ENCODE measurements at regions not wholly inside any gene's neighbourhood (a gene's known extent, or its start where the extent isn't known, plus 50 kb on each side); places are given as distances from the start of the nearest gene placed in this dataset.

- DNase-seq, result no peak
These were observed 115.4 kb downstream of the RIPK4 start for GRCh38 chr21:41651406-41651805.

- DNase-seq, result no peak
These were observed 116.2 kb downstream of the RIPK4 start for GRCh38 chr21:41650526-41651145.

DNA sequence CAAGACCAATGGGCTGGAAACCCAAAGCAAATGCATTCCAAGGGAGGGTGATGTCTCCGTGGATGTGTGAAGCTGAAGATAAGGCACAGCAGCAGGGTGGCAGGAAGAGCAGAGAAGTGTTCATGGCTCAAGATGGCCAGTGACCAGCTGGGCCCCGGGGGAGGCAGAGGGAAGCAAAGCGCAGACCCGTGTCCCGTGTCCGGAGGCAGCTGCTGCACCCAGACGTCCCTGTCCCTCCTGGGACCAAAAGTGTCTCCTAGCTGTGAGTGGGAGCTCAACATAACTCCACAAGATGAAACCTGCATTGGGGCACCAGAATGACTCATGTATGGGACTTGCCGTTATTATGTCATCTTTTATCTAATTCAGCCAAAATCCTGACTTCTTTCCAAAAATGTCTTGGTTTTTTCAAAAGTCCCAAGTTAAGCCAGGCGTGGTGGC is 118.2 kb downstream of the RIPK4 start:
- DNase-seq, result no peak

GRCh38 chr21:41647806-41648561 is 118.9 kb downstream of the RIPK4 start:
- DNase-seq, result no peak

DNA sequence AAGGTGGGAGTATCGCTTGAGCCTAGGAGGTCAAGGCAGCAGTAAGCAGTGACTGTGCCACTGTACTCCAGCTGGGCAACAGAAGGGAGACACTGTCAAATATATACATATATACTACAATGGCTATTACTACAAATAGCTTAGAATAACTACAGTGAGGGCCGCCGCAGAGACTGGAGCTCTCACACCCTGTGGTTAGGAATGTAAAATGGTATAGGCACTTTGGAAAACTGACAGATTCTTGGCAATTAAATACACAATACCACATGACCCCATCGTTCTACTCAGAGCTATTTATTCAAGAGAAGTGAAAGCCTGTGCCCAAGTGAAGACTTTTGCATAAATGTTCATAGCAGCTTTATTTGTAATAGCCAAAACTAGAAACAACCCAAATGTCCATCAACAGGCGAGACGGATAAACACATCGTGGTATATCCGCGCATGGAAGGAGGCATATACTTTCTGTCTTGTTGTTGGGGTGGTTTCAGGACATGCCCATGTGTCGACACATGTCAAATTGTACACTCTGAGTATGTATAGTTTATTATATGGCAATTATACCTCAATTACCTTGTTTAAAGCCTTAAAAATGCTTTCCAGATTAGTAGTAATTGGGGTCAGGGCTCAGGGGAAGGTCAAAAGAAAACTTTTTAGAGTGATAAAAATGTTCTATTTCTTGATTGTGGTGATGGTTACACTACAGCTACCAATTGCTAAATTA is 123.4 kb downstream of the RIPK4 start:
- DNase-seq, result no peak

DNA sequence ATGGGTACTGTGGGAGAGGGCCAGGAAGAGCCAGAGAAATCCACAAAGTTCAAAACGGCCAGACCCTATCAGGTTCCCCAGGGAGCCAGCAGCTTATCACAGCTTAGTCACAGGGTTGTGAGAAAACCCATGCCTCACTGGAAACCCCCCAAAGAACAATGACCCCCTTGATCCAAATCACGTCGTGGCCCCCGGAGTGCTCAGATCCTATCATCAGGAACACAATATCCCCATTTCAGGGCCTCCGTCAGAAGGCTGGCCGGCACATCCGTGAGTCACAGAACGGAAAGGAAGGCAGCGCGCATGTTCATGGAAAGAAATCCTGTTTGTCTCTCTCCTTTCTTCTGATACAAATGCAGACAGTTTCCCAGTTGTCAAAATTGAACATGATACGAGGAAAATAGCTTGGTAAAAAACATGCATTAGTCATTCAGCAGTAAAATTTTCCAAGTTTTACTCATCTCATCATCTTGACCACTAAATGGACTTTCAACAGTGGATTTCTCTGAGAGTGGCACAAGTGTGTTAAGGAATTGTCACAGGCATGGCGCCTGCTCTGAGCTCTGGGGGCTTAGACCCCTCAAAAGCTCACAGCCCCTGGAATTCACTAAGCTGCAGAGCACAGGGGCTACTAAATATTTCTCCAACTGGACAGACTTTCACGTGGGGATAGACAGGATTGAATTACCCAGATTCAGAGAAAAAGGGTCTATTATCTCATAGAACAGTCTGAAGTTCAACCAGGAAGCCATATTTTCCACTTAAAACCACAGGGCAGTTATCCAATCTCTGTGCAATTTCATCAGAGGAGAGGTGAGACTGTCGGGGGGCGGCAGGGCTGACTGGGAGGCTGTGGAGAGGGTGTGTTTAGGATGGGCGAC is 124.8 kb downstream of the RIPK4 start:
- DNase-seq, result no peak

DNA sequence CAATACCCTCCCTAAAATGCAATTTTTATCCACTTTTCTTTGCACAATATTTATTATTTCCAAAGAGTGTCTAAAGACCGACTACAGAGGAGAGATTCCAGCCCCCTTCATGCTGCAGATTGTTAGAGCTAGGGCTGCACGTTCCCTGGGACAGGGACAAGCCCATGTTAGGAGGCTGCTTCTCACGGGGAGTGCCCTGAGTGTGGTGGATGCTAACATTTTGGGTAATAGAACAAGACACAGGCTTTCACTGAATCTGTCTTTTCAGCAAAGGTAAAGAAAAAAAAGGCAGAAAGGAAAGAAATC is 125.4 kb downstream of the RIPK4 start:
- DNase-seq, result no peak

GRCh38 chr21:41640748-41641509 is 125.9 kb downstream of the RIPK4 start:
- no peak for DNase-seq

- no peak for DNase-seq
These were observed 127.1 kb downstream of the RIPK4 start for GRCh38 chr21:41639766-41640165.

- no peak for DNase-seq
These were observed 127.5 kb downstream of the RIPK4 start for GRCh38 chr21:41639336-41639735.

DNA sequence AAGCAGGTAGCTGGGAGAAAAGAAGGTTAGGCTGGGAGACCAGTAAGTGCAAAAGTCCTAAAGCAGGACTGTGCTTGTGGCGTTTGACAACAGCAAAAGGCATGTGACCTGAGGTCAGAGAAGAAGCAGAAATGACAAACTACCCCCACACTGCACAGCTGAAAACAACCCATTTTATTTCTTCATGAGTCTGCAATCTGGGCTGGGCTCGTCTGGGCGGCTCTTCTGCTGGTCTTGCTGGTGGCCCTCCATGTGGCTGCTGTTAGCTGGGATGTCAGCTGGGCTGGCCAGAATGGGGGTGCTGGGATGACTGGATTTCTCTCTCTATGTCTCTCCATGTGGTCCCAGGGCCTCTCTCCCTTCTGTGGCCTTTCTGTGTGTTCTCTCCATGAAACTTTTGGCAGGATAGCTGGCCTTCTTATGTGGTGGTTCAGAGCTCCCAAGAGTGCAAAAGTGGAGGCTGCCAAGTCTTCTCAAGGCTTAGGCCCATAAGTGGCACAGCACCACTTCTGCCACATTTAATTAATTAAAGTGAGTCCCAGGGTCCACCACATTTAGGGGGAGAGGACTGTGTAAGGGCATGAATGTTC is 128.6 kb downstream of the RIPK4 start:
- no peak for DNase-seq

- no peak for DNase-seq
These were observed 129.0 kb upstream of the TMPRSS2 start for GRCh38 chr21:41636636-41637630.

GRCh38 chr21:41635874-41636273 is 127.9 kb upstream of the TMPRSS2 start:
- DNase-seq, result no peak

GRCh38 chr21:41634858-41635257 is 126.9 kb upstream of the TMPRSS2 start:
- DNase-seq, result no peak

DNA sequence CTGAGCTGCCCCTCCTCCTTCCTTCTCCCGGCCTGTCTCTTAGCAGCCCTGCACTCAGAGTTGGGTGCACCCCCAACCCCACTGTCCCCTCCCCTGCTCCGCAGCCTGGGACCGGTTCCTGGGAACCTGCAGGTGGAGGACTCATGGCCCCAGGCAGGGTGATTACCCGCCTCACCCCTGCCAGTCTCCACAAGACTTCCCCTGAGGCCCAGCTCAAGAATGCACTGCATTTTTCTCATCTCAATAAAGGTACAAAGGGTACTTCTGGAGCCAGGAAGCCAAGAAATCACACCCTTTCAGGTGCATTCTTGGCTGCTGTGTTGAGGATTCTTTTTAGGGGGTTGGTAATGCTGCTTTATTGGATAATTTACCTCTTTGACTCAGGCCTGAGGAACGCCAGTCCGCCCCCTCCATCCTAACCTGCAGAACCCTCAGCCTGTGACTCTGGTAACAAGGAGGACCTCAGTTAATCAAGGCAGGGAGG is 126.3 kb upstream of the TMPRSS2 start:
- DNase-seq, result no peak

GRCh38 chr21:41633627-41634026 is 125.7 kb upstream of the TMPRSS2 start:
- no peak for DNase-seq

- no peak for DNase-seq
These were observed 125.0 kb upstream of the TMPRSS2 start for GRCh38 chr21:41632748-41633475.

GRCh38 chr21:41631564-41632461 is 123.9 kb upstream of the TMPRSS2 start:
- DNase-seq, result no peak

GRCh38 chr21:41630917-41631316 is 123.0 kb upstream of the TMPRSS2 start:
- DNase-seq, result no peak

Data from CD4-positive, alpha-beta T cell treated with Interferon gamma for 1 hour (primary cell).